DMS53 treated with DMSO at 0.1 percent for 48 hours (cell line): ENCODE measurements at regions not wholly inside any gene's neighbourhood (a gene's known extent, or its start where the extent isn't known, plus 50 kb on each side); places are given as distances from the start of the nearest gene placed in this dataset.
"Not testable (repeated sequence)": the region's sequence is repeated elsewhere in the genome, so short reads cannot be mapped to it uniquely, and the experiment has no call there.

ENCODE experiments used
- DNase-seq: peaks from one replicate; lab custom pipeline; 2025; ENCODE audit not compliant: unreplicated experiment; lab: John Stamatoyannopoulos, UW

- DNase-seq = not testable (repeated sequence)
Observed at GRCh38 chr5:34261020-34261419, 218.0 kb upstream of the C1QTNF3 start.

DNA sequence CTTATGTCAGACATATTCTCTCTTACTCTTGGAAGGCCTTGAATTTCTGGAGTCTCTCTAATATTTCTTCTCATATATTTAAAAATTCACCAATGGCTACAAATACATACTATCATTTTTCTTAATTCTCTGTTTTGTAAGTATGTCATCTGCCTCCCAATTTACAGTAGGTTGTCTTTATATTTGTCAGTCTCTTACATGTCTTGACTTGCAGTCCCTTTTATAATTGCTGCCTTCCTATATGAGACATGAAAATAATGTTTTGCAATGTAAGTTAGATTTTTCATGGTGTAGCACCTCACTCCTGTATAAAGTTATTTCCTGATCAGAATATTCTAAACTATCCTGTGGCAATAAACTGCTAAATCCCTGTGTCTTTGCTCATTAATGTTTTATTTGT is 223.1 kb upstream of the C1QTNF3 start:
- not testable (repeated sequence) for DNase-seq

GRCh38 chr5:34296759-34297158 is 253.7 kb upstream of the C1QTNF3 start:
- not testable (repeated sequence) for DNase-seq

DNA sequence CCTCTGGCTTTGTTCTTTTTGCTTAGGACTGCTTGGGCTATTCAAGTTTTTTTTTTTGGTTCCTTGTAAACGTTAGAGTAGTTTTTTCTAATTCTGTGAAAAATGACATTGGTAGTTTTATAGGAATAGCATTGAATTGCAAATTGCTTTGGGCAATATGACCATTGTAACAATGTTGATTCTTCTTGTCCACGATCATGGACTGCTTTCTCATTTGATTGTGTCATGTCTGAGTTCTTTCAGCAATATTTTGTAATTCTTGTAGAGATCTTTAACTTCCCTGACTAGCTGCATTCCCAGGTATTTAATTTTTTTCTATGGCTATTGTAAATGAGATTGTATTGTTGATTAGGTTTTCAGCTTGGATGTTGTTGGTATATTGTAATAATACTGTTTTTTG is 286.2 kb upstream of the C1QTNF3 start:
- not testable (repeated sequence) for DNase-seq

GRCh38 chr5:34329611-34330108 is 286.6 kb upstream of the C1QTNF3 start:
- not testable (repeated sequence) for DNase-seq

DNA sequence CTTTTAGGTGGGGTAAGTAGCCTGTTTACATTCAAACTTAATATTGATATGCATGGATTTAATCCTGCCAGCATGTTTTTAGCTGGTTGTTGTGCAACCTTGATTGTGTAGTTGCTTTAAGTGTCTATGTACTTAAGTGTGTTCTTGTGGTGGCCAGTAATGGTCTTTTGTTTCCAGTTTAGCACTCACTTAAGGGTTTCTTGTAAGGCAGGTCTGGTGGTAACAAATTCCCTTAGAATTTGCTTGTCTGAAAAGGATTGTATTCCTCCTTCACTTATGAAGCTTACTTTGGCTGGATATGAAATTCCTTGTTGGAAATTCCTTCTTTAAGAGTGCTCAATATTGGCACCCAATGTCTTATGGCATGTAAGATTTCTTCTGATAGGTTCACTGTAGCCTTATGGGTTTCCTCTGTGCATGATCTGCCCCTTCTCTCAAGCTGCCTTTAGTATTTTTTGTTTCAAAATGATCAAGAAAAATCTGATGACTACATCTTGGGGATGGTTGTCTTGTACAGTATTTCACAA is 289.0 kb upstream of the C1QTNF3 start:
- not testable (repeated sequence) for DNase-seq

DNA sequence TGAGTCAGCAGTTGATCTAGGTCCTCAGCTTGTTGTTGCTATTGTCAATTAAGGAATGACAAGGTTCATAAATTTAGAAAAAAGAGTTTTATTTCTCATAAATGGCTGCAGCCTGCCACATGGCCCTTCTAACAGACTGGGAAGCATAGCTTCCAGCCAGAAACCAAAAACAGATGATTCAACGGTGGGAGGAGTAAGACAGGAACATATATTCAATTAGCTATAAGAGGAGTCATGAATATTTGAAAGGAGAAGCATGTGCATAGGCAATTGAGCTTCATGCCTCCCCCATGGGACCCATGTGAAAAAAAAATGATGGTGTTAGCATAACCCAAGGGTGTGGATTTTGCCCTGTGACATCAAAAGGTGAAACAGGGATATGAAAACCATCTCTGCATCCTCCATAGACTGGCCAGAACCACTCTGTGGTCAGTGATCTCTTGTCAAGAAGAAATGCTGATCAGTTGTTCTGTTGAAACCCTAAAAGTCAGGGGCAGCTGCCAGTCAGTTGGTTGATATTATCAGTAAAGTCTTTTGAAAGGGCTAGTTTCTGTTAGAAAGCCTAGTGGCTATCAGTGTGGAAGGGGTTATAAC is 296.5 kb upstream of the C1QTNF3 start:
- not testable (repeated sequence) for DNase-seq

DNA sequence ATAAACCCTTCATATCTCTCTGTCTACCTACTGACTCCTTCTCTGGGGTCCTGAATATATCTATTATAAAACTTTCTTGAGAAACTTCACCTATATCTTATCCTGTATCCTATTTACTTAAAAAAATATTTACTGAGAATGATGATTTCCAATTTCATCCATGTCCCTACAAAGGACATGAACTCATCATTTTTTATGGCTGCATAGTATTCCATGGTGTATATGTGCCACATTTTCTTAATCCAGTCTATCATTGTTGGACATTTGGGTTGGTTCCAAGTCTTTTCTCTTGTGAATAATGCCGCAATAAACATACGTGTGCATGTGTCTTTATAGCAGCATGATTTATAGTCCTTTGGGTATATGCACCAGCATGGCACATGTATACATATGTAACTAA is 301.7 kb upstream of the RAI14 start:
- DNase-seq = not testable (repeated sequence)

GRCh38 chr5:34371417-34371816 is 284.7 kb upstream of the RAI14 start:
- DNase-seq = not testable (repeated sequence)

DNA sequence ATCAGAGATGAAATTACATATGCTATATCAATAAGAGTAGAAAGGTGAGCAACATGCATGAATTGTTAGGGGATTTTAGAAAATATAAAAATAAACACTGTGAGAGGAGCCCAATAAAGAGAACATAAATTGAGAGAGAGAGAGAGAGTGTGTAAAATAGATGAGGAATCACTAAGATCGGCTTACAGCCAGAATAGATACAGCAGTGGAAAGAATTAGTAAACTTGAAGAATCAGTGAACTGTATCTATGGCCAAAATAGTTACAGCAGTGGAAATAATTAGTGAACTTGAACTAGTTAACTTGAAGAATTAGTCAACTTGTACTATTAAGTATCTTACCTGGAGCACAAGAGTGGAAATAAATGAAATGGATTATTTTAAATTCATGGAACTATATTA is 284.3 kb upstream of the RAI14 start:
- not testable (repeated sequence) for DNase-seq

DNA sequence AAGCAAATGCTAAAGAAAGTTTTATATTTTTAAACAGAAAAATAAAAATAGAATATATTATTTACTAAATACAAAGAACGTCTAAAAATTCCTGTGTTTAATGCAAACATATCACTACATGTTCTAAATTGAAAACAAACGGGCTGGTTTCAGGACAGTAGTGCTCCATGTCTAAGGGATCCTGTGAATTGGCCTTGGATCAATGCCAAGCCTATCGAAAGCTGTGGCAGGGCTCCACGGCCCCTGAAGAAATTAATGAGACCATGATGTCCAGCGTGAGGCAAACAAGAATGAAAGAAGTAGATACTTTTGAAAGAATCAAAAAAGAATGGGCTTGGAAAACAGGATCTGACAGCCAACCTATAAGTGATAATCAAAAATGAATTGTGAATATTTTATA is 283.4 kb upstream of the RAI14 start:
- DNase-seq = not testable (repeated sequence)

DNA sequence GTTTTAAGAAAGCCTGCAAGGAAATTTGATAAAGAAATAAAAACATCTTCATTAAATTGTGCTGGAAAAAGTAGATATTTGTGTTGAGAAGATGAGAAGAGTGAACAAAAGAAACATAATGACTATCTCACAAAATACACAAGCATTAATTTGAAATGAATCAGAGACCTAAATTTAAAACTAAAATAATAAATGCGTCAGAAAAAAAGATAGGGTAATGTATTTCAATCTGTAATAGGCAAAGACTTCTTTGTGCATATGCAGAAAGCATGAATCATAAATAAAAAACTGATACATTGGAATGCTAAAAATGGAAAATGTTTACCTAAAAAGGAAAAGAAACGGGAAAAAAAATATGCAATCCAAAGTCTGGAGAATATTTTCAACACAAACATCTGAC is 278.5 kb upstream of the RAI14 start:
- DNase-seq = not testable (repeated sequence)

GRCh38 chr5:34378498-34378897 is 277.6 kb upstream of the RAI14 start:
- not testable (repeated sequence) for DNase-seq

DNA sequence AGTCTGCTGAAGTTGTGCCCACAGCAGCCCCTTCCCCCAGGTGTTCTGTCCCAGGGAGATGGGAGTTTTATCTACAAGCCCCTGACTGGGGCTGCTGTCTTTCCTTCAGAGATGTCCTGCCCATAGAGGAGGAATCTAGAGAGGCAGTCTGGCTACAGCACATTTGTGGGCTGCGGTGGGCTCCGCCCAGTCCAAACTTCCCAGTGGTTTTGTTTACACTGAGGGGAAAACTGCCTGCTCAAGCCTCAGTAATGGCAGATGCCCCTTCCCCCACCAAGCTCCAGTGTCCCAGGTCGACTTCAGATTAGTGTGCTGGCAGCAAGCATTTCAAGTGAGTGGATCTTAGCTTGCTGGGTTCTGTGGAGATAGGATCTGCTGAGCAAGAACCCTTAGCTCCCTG is 267.4 kb upstream of the RAI14 start:
- DNase-seq = not testable (repeated sequence)

- no peak for DNase-seq
Observed at GRCh38 chr5:34409373-34409772, 246.8 kb upstream of the RAI14 start.

DNA sequence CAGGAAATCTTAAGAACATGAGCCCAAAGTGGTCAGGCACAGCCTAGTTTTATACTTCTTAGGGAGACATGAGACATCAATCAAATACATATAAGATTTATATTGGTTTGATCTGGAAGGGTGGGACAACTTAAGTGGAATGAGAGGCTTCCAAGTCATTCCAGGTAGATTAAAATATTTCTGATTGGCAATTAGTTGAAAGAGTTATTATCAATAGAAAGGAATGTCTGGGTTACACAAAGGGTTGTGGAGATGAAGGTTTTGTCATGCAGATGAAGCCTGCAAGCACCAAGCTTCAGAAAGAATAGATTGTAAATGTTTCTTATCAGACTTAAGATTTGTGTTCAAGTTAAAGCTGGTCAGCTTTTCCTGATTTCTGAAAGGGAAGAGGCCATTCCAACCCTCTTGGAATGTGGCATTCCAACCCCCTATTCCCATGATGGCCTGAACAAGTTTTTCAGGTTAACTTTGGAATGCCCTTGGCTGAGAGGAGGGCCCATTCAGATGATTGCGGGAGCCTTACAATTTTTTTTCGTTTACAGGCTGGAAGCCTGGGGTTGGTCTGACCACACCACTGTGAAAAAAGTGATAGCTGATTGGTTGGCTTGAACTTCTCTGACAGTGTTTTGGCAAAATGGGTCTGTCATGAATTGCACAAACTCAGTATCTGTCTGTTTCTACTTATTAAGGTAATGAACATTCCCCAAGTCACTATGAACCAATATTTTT is 245.6 kb upstream of the RAI14 start:
- DNase-seq = no peak

GRCh38 chr5:34411470-34412346 is 244.4 kb upstream of the RAI14 start:
- DNase-seq = peak; percentile 10

DNA sequence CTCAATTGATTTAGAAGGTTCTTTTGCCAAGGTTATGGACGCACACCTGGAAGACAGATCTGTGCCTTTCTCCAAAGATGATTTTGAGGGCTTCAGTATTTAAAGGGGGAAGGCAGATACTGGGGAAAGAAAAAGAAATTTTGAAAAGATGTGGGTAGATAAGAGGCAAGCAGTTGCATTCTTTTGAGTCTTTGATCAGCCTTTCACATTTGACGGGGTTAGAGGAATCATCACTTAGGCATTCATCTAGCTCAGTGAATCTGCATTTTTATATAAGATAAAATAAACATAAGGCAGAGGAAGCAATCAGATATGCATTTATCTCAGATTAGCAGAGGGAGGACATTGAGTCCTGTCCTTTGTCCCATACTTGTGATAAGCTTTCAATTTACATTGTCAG is 243.4 kb upstream of the RAI14 start:
- DNase-seq = no peak

DNA sequence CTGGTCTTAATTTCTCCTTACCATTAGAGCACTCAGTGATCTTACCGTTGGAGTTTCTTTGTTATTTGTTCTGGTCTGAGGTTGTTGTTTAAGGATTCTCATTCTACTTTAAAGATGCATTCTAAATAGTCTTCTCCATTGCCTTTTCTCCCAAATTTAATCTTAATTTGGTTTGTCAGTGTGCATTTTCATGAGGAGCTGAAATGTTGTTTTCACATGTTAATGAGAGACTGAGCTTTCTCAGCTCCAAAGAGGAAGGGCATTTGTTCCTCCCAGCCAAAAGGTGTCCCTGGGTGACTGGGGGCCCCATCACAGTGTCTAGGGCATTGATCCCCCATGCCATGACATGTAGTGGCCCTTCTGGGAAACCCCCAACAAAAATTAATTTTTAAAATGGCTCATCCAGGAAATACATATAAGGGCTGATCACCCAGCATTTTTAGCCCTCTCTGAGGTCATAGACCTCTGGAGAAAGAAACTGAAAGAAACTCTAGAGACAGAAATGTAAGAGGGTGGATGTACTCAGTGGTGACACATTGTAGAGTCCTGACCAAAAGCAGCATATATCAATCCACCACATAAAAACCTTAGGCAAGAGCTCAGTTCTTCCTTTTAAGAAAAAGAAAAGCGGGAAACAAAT is 240.4 kb upstream of the RAI14 start:
- DNase-seq = no peak

DNA sequence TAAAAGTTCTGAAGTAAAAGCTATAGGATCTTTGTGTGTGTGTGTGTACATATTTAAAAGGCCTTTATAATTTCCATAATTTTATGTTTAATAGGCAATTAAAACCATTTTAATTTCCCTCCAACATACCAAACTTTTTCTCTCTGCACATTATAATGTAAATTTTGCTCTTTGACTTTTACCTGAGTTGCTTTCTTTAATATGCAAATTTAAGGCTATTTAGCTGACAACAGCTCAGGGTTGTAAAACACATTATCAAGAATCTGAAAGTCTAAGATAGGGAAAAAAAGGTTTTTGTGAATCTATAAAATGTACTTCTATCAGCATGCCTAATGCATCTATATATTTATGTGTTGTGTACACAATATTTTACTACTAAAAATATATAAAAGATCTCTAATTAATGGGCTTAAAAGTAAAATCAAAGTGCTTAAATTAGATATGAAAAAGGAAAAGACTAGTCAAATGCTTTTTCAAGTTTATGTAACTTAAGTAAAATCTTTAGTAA is 239.6 kb upstream of the RAI14 start:
- no peak for DNase-seq

DNA sequence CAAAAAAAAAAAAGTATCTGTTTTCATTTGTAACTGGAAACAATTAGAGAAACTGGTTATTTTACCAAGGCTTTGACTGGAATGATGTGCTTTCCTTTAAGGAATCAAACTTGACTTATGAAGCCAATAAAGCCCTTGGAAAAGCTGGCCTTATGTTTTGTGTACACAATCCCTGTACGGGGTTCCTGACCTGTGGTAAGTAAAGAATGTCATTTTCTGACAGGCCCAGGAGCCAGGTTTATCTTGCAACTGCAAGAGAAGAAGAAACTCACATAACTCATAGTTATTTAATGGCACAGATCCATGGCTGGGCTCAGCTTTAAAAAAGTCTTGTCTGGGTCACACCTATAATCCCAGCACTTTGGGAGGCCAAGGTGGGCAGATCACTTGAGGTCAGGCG is 235.9 kb upstream of the RAI14 start:
- not testable (repeated sequence) for DNase-seq
